TTC549 (cell line): ENCODE measurements at regions not wholly inside any gene's neighbourhood (a gene's known extent, or its start where the extent isn't known, plus 50 kb on each side); places are given as distances from the start of the nearest gene placed in this dataset.
"Not testable (repeated sequence)": the region's sequence is repeated elsewhere in the genome, so short reads cannot be mapped to it uniquely, and the experiment has no call there.

ENCODE experiments used
- FAIRE-seq: peaks from 2 replicates; lab custom pipeline; 2012; peaks lifted over from hg19 to GRCh38; lab: Jason Lieb, UNC

DNA sequence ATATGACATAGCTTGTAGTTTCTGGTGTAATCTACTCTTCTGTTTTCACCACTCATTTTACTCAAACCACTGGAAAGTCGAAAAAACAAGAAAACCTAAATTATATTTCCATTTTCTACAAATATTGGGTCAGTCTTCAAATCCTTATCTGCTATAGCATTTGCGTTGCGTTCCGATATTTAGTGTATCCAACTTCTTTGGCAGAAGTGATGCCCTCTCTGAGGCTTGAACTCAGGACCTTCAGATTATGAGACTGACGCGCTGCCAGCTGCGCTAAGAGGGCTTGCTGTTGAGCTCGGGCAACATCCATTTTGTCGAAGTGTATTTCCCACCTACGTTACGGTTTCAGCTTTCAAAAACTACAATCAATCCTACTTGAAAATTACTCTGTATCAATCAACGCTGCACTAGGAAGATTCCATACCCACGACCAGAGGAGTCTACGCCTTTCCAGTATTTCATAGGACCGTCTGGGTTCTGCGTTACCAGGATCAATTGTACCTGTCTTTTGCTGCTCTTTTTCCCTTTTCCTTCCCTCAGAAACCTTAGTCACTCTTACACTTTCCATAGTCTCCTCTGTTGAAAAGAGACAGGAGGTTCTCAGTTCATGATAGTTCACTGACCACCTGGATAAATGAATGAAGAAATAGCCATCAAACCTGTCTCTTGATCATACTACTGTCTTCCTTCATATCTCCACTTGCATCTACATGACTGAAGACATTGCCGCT is 140.5 kb upstream of the ZNF322 start:
- FAIRE-seq, result not testable (repeated sequence)

- FAIRE-seq, result not testable (repeated sequence)
These were observed 144.2 kb upstream of the ZNF322 start for GRCh38 chr6:26803762-26804161.

- not testable (repeated sequence) for FAIRE-seq
These were observed 152.1 kb upstream of the ZNF322 start for GRCh38 chr6:26811486-26812116.

- FAIRE-seq, result not testable (repeated sequence)
These were observed 159.2 kb upstream of the ZNF322 start for GRCh38 chr6:26818640-26819225.

GRCh38 chr6:26827965-26828364 is 168.4 kb upstream of the ZNF322 start:
- not testable (repeated sequence) for FAIRE-seq

- FAIRE-seq, result not testable (repeated sequence)
These were observed 169.9 kb upstream of the ZNF322 start for GRCh38 chr6:26829480-26829879.

- not testable (repeated sequence) for FAIRE-seq
These were observed 171.4 kb upstream of the ZNF322 start for GRCh38 chr6:26830992-26831391.

GRCh38 chr6:26835707-26836106 is 176.2 kb upstream of the ZNF322 start:
- not testable (repeated sequence) for FAIRE-seq

DNA sequence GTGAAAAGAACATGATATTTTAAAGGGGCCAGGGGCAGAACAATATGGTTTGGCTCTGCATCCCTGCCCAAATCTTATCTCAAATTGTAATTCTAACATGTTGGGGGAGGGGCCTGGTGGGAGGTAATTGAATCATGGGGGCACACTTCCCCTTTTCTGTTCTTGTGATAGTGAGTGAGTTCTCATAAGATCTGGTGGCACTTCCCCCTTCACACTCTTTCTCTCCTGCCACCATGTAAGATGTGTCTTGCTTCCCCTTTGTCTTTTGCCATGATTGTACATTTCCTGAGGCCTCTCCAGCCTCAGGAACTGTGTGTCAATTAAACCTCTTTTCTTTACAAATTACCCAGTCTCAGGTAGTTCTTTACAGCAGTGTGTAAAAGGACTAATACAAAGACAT is 177.1 kb upstream of the ZNF322 start:
- FAIRE-seq, result not testable (repeated sequence)

DNA sequence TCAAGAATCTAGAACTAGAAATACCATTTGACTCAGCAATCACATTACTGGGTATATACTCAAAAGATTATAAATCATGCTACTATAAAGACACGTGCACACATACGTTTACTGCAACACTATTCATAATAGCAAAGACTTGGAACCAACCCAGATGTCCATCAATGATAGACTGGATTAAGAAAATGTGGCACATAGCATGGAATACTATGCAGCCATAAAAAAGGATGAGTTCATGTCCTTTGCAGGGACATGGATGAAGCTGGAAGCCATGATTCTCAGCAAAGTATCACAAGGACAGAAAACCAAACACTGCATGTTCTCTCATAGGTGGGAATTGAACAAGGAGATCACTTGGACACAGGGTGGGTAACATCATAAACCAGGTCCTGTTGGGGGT is 185.3 kb upstream of the ZNF322 start:
- FAIRE-seq, result not testable (repeated sequence)

DNA sequence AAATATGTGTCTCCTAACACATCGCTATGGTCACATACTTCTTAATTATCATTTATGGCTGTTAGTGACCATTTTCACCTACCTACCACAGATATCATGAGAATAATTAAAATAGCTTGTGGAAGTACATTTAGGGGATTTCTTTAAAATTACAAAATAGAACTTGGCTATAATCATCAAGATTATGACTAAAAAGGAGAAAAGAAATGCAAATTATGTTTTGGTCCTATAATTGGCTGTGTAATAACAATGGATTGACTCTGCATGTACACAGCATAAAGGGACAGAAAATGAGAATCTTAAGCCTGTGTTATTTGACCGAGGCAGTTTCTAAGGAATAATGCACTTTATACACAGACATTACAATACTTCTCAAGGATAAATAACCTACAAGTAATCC is 197.7 kb upstream of the ZNF322 start:
- FAIRE-seq, result not testable (repeated sequence)

GRCh38 chr6:26859067-26859770 is 199.7 kb upstream of the ZNF322 start:
- not testable (repeated sequence) for FAIRE-seq

DNA sequence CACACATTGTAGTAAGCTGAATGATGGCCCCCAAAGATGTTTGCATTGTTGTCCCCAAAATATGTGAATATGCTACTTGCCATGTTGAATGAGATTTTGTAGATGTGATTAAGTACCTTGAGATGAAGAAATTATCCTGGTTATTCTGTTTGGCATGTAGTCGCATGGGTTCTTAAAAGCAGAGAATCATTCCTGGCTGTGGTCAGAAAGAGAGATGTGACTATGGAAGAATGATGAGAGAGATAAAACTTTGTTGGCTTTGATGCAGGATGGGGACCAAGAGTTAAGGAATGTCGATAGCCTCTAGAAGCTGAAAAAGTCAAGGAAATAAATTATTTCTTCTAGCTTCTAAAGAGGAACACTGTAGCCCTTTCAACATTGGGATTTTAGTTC is 200.2 kb upstream of the ZNF322 start:
- not testable (repeated sequence) for FAIRE-seq

GRCh38 chr6:26861913-26862312 is 202.4 kb upstream of the ZNF322 start:
- not testable (repeated sequence) for FAIRE-seq

GRCh38 chr6:26863641-26864040 is 204.1 kb upstream of the ZNF322 start:
- not testable (repeated sequence) for FAIRE-seq

GRCh38 chr6:26898785-26899184 is 239.2 kb upstream of the ZNF322 start:
- not testable (repeated sequence) for FAIRE-seq

DNA sequence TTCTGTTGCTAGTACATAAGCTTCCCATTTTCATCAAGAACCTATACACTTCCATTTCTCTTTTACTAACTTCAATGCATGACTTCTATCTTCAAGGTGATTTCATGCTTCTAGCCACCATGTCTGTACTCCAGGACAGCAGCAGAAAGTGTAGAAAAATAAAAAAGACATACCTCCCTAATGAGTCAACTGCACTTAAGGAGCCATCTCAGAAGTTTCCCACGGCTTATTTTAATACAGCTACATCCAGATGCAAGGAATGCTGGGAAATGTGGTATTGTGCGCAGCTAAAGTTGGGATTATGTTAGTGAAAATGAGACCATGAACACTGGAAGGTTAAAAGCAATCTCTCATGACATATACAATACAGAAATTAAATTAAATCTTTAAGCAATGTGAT is 264.7 kb upstream of the ZNF322 start:
- FAIRE-seq, result not testable (repeated sequence)

GRCh38 chr6:26928190-26928589 is 268.6 kb upstream of the ZNF322 start:
- FAIRE-seq, result not testable (repeated sequence)

DNA sequence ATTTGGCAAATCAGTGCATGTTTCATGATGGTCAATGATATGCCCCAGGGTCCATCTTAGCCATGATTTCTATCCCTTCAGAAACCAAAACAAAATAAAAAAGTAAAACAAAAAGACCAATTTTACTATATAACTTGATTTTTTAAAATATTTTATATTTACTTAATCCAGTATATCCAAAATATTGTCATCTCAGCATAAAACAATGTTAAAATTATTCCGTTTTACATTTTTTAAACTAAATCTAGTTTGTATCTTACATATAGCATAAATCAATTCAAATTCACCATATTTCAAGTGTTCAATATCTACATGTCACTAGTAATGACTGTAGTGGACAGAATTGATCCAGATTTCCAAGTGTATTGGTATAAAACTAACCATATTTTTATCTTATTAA is 277.7 kb upstream of the ZNF322 start:
- not testable (repeated sequence) for FAIRE-seq

DNA sequence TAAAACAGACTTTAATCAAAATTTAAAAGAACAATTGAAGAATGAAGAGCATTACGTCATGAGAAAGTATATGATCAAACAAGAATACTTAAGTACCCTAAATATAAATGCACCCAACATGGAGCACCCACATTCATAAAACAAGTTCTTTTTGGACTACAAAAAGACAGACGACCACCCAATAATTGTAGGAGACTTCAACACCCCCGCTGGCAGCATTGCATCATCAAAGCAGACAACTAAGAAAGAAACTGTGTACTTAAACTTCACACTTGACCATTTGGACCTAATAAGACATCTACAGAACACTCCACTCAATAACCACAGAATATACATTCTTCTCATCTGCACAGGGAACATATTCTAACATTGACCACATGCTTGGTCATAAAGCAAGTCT is 291.7 kb upstream of the ZNF322 start:
- not testable (repeated sequence) for FAIRE-seq

- FAIRE-seq, result peak; percentile 7
These were observed 291.4 kb upstream of the PRSS16 start for GRCh38 chr6:26956078-26956600.

- FAIRE-seq, result not testable (repeated sequence)
These were observed 290.8 kb upstream of the PRSS16 start for GRCh38 chr6:26956601-26957184.
